ENCODE measurements at regions not wholly inside any gene's neighbourhood (a gene's known extent, or its start where the extent isn't known, plus 50 kb on each side); places are given as distances from the start of the nearest gene placed in this dataset.
"Not testable (repeated sequence)": the region's sequence is repeated elsewhere in the genome, so short reads cannot be mapped to it uniquely, and the experiment has no call there.

- Histone ChIP-seq H3K27ac (no peak overlapping the region), H3K36me3 (no peaks in the 10 kb centered on the region), H3K4me3 (no peak overlapping the region), H3K27me3 (no peaks in the 10 kb centered on the region), H3K9me3 (no peaks in the 10 kb centered on the region), H3K4me1 (no peaks in the 10 kb centered on the region)
- intact Hi-C loops (cut with DNase I; ENCODE audit: low total_unique reads): no loop called here
- no peak for DNase-seq
- TF ChIP-seq CTCF (IDR thresholded peaks at IDR 0.05): no peak
- no peak for TF ChIP-seq POLR2A (IDR thresholded peaks at IDR 0.05)
Observed at GRCh38 chr12:74663958-74664357, 126.3 kb downstream of the ATXN7L3B start.

GRCh38 chr12:74665690-74666089 lies 128.1 kb downstream of the ATXN7L3B start:
- H3K4me1 ChIP-seq: no peaks in the 10 kb centered on the region
- no peak overlapping the region for H3K27ac ChIP-seq
- DNase-seq: no peak
- H3K4me3 ChIP-seq: no peak overlapping the region
- intact Hi-C loops (cut with DNase I; ENCODE audit: low total_unique reads): no loop called here
- no peaks in the 10 kb centered on the region for H3K36me3 ChIP-seq
- H3K27me3 ChIP-seq: no peaks in the 10 kb centered on the region
- no peaks in the 10 kb centered on the region for H3K9me3 ChIP-seq
- TF ChIP-seq CTCF (IDR thresholded peaks at IDR 0.05) (no peak), POLR2A (IDR thresholded peaks at IDR 0.05) (no peak)

GRCh38 chr12:74671421-74671820 lies 133.8 kb downstream of the ATXN7L3B start:
- H3K4me1 ChIP-seq: no peaks in the 10 kb centered on the region
- TF ChIP-seq POLR2A (IDR thresholded peaks at IDR 0.05): no peak
- no peak for TF ChIP-seq CTCF (IDR thresholded peaks at IDR 0.05)
- no peak overlapping the region for H3K27ac ChIP-seq
- H3K9me3 ChIP-seq: no peaks in the 10 kb centered on the region
- H3K36me3 ChIP-seq: no peaks in the 10 kb centered on the region
- no peaks in the 10 kb centered on the region for H3K27me3 ChIP-seq
- no peak for DNase-seq
- no peak overlapping the region for H3K4me3 ChIP-seq
- intact Hi-C loops (cut with DNase I; ENCODE audit: low total_unique reads): no loop called here

GRCh38 chr12:74676955-74677354 lies 139.3 kb downstream of the ATXN7L3B start:
- DNase-seq; H3K4me1 ChIP-seq; H3K27me3 ChIP-seq; H3K27ac ChIP-seq; H3K36me3 ChIP-seq; intact Hi-C loops (cut with DNase I; ENCODE audit: low total_unique reads); H3K9me3 ChIP-seq; H3K4me3 ChIP-seq: not testable (repeated sequence)

GRCh38 chr12:74685385-74685784 lies 147.8 kb downstream of the ATXN7L3B start:
- Histone ChIP-seq H3K4me1 (no peaks in the 10 kb centered on the region), H3K36me3 (no peaks in the 10 kb centered on the region), H3K4me3 (no peak overlapping the region), H3K27ac (no peak overlapping the region), H3K9me3 (no peaks in the 10 kb centered on the region), H3K27me3 (no peaks in the 10 kb centered on the region)
- no peak for TF ChIP-seq CTCF (IDR thresholded peaks at IDR 0.05)
- intact Hi-C loops (cut with DNase I; ENCODE audit: low total_unique reads): no loop called here
- DNase-seq: no peak

GRCh38 chr12:74689071-74689655 lies 151.5 kb downstream of the ATXN7L3B start:
- DNase-seq: no peak
- no peaks in the 10 kb centered on the region for H3K9me3 ChIP-seq
- no peak overlapping the region for H3K4me3 ChIP-seq
- H3K27ac ChIP-seq: no peak overlapping the region
- H3K4me1 ChIP-seq: no peaks in the 10 kb centered on the region
- peak in 3 of 4 experiments; percentile 29 to 49 (median 47) for TF ChIP-seq CTCF (IDR thresholded peaks at IDR 0.05)
- no peak for TF ChIP-seq POLR2A (IDR thresholded peaks at IDR 0.05)
- no peaks in the 10 kb centered on the region for H3K36me3 ChIP-seq
- intact Hi-C loops (cut with DNase I; ENCODE audit: low total_unique reads): no loop called here
- H3K27me3 ChIP-seq: no peaks in the 10 kb centered on the region
